OCI-LY7 (cell line): ENCODE measurements at regions not wholly inside any gene's neighbourhood (a gene's known extent, or its start where the extent isn't known, plus 50 kb on each side); places are given as distances from the start of the nearest gene placed in this dataset.

Experiments
- CTCF ChIP-seq: fragments of 200-600 bp; sonication (generic); conservative IDR thresholded peaks from 2 replicates; pipeline ENCODE4 v1.5.1; 2014; ENCODE audit warnings: mild to moderate bottlenecking, antibody characterized with exemption, low read length, moderate library complexity, mixed read lengths
- EZH2phosphoT487 ChIP-seq: fragments of 200-600 bp; sonication (generic); IDR thresholded peaks from 2 replicates; pipeline ENCODE4 v1.6.1; 2018; ENCODE audit warnings: low read depth, borderline replicate concordance, mild to moderate bottlenecking, mixed run types, antibody characterized with exemption, low read length, moderate library complexity, mixed read lengths

GRCh38 chr3:33936171-33936920, 137.9 kb downstream of the PDCD6IP start:
- TF ChIP-seq CTCF (no peak), EZH2phosphoT487 (no peak)
